H7 (cell line): ENCODE measurements at regions not wholly inside any gene's neighbourhood (a gene's known extent, or its start where the extent isn't known, plus 50 kb on each side); places are given as distances from the start of the nearest gene placed in this dataset.
"Not testable (repeated sequence)": the region's sequence is repeated elsewhere in the genome, so short reads cannot be mapped to it uniquely, and the experiment has no call there.

Source experiments
- DNase-seq: peaks from one replicate; pipeline ENCODE4 v3.0.0; 2012
- H3K27me3 ChIP-seq: 2 replicates; pipeline ENCODE4 v1.6.0; 2011; ENCODE audit warnings: mild to moderate bottlenecking, low read length; ENCODE audit not compliant: control insufficient read depth, insufficient read depth
- H3K36me3 ChIP-seq: replicated peaks from 2 replicates; pipeline ENCODE4 v1.5.1; 2011; ENCODE audit warnings: low read length; ENCODE audit not compliant: control insufficient read depth, insufficient read depth
- H3K4me3 ChIP-seq: 2 replicates; pipeline ENCODE4 v1.5.1; 2011; ENCODE audit warnings: low read depth, mild to moderate bottlenecking, control low read depth, low read length, moderate library complexity; ENCODE audit not compliant: insufficient read depth

DNA sequence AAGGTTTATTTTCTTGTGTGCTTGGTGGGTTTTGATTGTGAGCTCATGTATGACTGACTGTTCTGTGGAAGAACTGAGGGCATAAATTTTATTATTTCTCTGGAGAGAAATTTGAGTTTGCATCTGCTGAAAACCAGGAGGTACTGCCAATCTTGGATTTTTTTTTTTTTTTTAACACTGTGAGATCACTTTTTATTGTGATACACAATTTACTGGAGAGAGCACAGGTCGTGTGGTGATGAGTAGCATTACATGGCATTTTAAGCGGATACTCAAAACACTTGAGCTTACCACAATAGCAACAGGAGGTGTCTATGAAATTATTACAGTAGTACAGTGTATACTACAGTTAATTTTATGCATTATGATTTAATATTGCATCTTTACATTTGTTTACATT, 237.4 kb downstream of the MFSD1 start:
- Histone ChIP-seq H3K36me3 (no peaks in the 10 kb centered on the region), H3K27me3 (no peaks in the 10 kb centered on the region), H3K4me3 (no peak overlapping the region)
- no peak for DNase-seq

DNA sequence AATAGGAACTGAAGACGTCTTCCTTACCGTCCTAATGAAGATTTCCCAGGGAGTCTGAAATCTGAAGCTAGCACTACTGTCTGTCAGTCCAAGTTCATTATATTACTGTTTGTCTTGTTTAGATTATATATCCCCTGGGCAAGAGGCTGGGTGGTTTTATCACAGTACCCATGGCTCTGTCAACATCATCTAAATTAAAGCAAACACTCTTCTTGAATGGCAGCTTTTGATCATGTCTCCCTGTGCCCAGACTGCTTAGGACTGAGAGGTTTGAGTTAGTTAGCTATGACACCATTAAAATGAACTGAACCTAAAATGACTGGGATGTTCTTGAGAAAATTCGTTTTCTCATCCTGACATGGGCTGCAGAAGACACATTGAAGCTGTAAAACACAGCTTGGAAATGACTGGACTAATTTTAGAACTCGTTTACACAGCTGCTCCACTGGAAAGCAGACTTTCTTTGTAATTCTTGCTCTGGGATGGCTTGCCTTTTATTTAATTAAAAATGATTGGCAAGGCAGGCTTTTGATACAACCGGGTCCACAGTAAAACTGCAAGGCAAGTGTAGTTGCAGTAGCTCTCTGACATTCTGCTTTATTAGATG, 243.5 kb downstream of the MFSD1 start:
- no peak overlapping the region for H3K4me3 ChIP-seq
- DNase-seq = no peak
- H3K36me3 ChIP-seq = no peaks in the 10 kb centered on the region
- H3K27me3 ChIP-seq = no peaks in the 10 kb centered on the region

DNA sequence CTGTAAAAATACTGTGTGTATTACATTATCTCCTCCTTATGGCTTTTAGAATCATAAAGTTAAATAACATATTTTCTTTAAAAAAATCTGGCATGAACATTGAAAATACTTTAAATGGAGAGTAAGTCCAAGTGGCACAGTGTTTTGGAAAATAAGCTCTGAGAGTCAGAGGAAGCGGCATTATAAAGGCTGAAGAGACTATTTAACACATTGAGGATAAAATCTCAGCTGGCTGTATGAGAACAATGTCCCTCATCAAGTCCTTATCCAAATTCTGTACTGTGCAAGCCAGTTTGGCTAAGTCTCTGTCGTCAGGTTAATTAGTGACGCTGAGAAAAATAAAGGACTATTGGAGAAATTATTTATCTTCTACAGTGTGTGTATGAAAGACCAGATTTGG, 245.5 kb downstream of the MFSD1 start:
- no peak for DNase-seq
- no peak overlapping the region for H3K4me3 ChIP-seq

DNA sequence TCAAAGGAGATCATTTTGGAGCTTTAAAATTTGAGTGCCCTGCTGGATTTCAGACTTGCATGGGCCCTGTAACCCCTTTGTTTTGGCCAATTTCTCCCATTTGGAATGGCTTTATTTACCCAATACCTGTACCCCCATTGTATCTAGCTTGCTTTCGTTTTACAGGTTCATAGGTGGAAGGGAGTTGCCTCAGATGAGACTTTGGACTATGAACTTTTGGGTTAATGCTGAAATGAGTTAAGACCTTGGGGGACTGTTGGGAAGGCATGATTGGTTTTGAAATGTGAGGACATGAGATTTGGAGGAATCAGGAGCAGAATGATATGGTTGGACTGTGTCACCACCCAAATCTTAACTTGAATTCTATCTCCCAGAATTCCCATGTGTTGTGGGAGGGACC, 250.6 kb downstream of the MFSD1 start:
- H3K27me3 ChIP-seq, H3K4me3 ChIP-seq, H3K36me3 ChIP-seq, DNase-seq: not testable (repeated sequence)

More for the DNA sequence above, 245.5 kb downstream of the MFSD1 start:
- Histone ChIP-seq H3K27me3 (no peaks in the 10 kb centered on the region), H3K36me3 (no peaks in the 10 kb centered on the region)

DNA sequence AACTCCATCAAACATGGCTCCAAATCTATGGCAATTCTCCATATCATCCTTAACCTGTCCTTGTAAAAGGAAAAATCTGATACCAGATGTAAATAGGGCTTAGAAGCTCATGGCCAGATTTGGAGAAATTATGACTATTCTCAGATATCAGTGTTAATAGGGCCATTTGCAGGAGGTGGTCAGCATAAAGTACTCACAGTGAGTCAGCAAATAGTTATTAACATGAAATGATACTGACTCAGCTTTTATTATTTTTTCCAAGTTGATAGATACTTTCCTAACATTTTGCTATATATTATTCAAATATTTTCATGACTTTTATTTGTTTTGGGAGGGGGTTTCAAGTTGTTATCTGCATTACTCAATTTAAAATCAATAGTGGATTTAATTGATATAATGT, 255.8 kb downstream of the MFSD1 start:
- no peaks in the 10 kb centered on the region for H3K36me3 ChIP-seq
- H3K27me3 ChIP-seq = no peaks in the 10 kb centered on the region
- H3K4me3 ChIP-seq = no peak overlapping the region
- no peak for DNase-seq

DNA sequence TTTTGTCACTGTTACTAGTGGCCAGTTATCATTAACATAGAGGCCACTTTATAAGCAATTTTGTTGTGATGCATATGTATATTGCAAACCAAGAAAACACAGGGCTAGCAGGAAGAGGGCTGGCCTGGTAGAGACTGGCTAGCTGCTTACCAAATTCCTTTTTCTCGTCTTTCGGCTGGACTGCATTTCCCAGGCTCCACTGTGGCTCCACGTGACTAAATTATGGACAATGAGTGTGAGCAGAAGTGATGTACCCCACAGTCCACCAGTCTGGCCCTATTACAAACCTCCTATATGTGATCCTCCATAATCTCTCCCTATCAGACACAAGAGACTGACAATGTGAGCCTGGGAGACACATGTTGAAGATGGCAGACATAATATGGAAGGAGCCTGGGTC, 257.0 kb downstream of the MFSD1 start:
- Histone ChIP-seq H3K36me3 (no peaks in the 10 kb centered on the region), H3K4me3 (no peak overlapping the region), H3K27me3 (no peaks in the 10 kb centered on the region)
- no peak for DNase-seq

DNA sequence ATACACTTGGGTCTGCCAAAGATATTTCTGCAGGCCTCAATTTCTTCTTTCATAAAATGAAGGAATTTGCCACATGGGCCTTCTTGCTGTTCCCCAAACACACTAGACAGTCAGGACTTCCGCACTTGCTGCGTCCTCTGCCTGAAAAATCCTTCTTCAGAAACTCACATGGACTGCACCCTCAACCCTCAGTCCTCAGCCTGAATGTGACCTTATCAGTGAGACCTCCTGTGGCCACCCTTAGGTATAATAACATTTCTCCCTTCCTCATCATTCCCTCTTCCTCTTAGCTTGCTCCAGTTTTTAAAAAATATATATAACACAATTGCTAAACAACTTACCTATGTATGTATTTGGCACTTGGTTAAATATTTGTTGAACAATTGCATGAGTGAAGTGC, 257.5 kb downstream of the MFSD1 start:
- Histone ChIP-seq H3K36me3 (no peaks in the 10 kb centered on the region), H3K4me3 (no peak overlapping the region), H3K27me3 (no peaks in the 10 kb centered on the region)
- DNase-seq = no peak

DNA sequence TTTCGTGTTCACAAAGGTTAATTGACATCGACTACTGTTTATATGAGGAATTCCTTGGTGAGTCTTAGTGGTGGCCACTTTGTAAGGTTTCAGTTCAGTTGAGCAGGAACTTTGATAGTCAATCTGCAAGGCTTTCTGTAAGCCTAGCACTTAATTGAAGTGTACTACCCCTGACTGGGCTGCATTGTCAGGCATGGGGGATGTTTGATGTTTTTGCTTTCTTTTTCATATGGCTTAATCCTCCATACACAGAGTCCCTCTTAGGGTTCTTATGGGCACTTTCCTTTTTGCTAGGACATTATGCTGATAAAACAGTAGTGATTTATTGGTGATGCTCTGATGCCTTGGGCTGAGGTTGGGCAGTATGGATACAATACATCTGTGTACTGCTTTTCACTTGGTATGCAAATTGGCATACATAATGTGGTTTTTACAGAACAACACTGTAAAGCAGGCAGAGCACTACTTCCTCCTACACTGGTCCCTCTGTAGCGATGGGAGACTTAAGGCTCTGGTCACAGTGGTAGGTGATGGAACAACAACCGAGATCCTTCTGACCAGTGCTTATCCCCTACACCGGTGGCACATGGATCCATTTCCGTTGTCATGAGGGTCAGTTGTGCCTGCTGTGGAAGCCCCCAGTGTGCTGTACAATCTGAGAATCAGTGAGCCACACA, 261.0 kb downstream of the MFSD1 start:
- DNase-seq = no peak
- Histone ChIP-seq H3K36me3 (no peaks in the 10 kb centered on the region), H3K27me3 (no peaks in the 10 kb centered on the region), H3K4me3 (no peak overlapping the region)

DNA sequence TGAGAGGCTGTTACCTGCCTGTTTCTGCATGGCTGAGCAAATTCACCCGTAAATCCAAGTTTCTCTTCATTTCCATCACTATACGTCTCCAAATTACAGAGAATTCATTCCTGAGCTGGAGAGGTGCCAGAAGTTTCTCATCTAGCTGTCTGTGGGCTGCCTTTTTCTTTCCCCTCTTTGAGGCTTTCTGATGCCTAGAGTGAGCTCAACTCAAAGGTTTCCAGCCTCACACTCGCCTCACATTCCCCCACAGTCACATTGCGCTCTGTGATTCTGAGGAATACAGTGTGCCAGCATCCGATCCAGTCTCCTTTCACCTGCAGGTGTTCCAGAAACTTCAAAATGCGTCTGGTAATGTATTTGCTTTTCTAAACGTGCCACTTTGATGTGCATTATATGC, 267.2 kb downstream of the MFSD1 start, which contains the start of gene IQCJ:
TSS of gene IQCJ (plus strand) at position 229 of the 400 bp plus-strand sequence.
- DNase-seq = no peak
- Histone ChIP-seq H3K4me3 (no peak within 1 kb of the TSS), H3K36me3 (no peaks in the 10 kb centered on the region), H3K27me3 (no peaks in the 10 kb centered on the region)

DNA sequence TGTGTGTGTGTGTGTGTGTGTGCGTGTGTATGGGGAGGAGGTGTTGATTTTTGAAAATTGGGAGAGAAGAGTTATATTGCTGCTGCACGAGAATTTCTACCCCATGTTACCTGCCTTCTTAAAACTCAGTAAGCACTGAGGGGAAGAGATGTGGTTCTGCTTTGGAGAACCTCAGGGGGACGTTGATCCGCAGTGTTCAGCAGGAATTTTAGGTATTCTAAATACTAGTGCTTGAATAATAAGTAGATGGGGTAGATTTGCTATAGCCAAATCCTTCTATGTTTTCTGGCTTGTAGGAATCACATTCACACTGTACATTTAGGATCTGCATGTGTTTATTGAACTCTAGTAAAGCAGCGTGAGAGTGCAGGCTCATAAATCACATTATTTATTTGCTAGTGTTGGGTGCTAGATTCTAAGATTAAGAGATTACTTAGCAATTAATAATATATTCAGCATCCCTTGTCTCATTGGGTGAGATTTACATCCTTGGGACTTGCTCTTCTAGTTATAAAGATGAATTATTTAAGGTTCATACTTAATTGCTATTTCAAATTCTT, 268.1 kb downstream of the MFSD1 start:
- Histone ChIP-seq H3K27me3 (no peaks in the 10 kb centered on the region), H3K36me3 (no peaks in the 10 kb centered on the region), H3K4me3 (no peak overlapping the region)
- DNase-seq = no peak

DNA sequence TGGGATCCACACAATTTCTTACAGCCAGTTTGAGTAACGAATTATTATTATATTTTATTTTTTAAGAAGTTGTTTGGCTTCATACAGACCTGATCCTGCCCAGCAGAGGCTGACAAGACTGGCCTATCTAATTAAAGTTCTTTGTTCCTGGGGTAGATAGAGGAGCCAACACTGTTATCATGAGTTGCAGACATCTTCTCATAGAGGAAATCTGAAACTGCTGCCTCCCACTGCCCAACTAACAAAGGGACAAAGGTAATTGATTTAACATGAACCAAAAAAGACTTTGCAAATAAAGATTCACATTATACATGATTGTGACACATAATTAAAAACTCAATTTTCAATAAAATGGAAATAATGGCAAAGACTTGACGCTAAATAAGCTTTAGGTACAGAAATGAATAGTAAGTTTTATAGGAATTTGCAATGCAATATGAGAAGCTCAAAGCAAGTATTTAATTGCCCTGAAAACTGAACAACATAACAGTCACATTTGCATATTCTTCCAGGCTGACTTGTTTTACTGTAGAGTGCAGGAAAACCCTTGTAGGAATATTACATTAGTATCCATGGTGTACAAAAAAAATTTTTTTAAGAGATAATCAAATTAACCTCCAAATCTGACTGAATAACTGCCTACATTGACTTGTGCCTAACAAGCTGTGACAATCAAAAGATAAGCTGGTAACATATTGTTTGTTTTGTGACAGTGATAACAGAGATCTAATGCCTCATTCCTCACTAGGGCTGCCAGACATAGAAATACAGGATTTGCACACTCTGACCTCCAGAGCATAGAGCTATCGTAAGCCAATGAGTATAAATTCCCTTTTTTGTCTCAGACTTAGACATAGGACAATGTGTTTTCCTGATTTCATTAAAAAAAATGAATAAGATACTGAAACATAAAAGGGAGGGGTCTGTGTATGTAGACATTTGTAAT, 273.2 kb downstream of the MFSD1 start:
- Histone ChIP-seq H3K36me3 (no peaks in the 10 kb centered on the region), H3K27me3 (no peaks in the 10 kb centered on the region), H3K4me3 (no peak overlapping the region)
- no peak for DNase-seq

DNA sequence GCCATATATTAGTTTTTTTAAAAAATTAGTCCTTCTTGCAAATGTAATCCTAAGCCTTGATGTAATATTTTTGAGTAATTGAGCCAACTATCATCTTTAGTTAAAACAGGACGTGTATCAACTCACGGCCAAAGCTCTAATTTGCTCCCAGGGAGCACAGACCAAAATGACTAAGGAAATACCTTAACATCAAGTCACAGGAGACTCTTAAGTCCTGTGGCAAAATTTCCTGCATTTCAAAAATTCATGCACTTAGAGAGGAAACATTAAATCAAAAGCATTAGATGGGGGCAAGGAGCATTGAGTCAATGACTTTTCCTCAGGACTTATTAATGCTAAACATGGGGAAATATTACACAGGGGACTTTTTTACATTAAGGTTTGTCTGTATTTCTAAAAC, 276.0 kb downstream of the MFSD1 start:
- Histone ChIP-seq H3K36me3 (no peaks in the 10 kb centered on the region), H3K27me3 (no peaks in the 10 kb centered on the region), H3K4me3 (no peak overlapping the region)
- no peak for DNase-seq

DNA sequence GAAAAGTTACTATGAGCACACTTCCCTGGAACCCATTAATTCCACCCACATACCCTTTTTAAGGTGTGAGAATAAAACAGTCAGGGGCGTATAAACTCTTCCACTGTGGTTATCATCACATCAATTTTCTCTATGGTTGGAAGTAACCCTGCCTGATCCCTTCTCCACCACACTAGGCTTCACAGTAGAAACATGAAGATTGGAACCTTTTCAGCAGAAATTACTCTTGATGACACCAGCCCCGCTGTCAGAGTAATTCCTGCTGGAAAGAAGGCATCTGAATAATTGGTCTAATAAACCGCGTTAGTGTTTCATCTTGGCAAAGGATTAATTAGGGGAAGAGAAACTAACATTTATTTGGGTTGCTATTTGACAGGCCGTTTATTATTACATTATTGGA, 278.4 kb downstream of the MFSD1 start:
- no peaks in the 10 kb centered on the region for H3K27me3 ChIP-seq
- no peak for DNase-seq
- H3K4me3 ChIP-seq = no peak overlapping the region
- H3K36me3 ChIP-seq = no peaks in the 10 kb centered on the region

DNA sequence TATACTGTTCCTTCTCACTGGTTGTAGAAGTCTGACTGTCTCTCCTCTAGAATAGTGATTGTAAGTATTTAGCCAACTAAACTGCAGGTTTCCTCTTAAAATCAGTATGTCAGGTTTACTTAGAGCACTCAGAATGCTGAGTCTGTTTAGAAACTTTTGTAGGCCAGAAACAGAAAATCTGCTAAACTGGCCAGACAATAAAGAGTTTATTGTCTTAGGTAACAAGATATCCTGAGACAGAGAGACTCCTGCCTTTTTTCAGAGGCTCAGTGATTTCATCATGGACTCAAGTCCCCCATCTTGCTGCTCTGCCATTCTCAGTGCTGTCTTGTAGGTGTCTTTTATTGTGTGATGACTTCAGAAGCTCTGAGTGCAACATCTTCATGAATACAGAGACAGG, 279.0 kb downstream of the MFSD1 start:
- Histone ChIP-seq H3K36me3 (no peaks in the 10 kb centered on the region), H3K27me3 (no peaks in the 10 kb centered on the region), H3K4me3 (no peak overlapping the region)
- DNase-seq = no peak

DNA sequence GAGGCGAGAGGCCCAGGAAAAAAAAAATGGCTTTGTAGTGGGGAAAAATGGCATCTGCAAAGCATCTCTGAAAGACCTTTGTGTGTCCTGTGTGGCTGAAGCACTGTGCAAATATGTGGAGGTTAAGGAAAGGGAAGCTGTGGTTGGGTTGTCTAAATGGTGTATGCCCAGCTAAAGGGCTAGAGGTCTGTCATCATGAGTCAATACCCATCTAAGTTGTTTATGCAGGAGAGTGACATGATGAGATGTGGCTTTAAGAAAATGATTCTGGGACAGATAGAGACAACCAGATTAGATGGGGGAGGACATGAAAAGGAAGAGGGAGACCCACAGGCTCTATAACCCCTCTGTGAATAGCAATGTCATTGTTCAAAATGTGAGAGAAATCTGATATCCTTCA, 280.7 kb downstream of the MFSD1 start:
- H3K4me3 ChIP-seq = no peak overlapping the region
- no peaks in the 10 kb centered on the region for H3K27me3 ChIP-seq
- no peaks in the 10 kb centered on the region for H3K36me3 ChIP-seq
- DNase-seq = no peak
